OCI-LY3 (cell line): ENCODE measurements at regions not wholly inside any gene's neighbourhood (a gene's known extent, or its start where the extent isn't known, plus 50 kb on each side); places are given as distances from the start of the nearest gene placed in this dataset.

Source experiments
- CTCF ChIP-seq: fragments of 200-600, 300-600 bp; sonication (generic); IDR thresholded peaks from 2 replicates; pipeline ENCODE4 v1.5.1; 2014; ENCODE audit warnings: antibody characterized with exemption, low read length, low read depth
- EZH2phosphoT487 ChIP-seq: fragments of 200-600 bp; shearing (Covaris generic); IDR thresholded peaks from 2 replicates; pipeline ENCODE4 v1.6.1; 2018; ENCODE audit warnings: antibody characterized with exemption, mixed run types, low read depth

DNA sequence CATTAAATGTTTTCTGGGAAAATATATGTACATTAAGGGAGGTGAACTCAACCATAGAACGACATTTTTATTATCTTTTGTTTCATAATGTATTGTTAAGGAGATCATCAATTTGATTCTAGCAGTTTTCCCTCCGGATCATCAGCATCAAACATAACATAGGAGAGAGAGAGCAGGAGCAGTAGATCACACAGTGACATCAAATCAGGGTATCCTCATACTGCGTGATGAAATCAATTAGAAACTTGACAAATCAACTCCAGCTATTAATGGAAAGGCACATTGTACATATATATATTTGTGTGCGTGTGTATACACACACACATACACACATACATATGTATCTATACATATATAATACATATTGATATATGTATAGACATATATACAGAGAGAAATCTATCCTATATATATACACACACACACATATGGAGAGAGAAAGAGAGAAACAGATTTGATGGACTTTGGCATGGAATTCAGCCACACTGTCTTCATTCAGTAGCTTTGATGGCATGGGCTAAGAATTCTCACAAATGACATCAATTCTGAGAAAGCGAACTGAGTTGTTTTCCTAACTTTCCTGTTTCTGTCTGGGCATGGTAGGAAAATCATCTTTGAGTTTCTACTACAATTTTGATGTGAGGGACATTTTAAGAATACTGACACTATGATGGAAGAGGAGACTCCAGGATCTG lies 1302.8 kb upstream of the SEL1L start:
- TF ChIP-seq CTCF (no peak), EZH2phosphoT487 (no peak)
